Uterus (tissue), 2 donors: ENCODE measurements at regions not wholly inside any gene's neighbourhood (a gene's known extent, or its start where the extent isn't known, plus 50 kb on each side); places are given as distances from the start of the nearest gene placed in this dataset.

Experiments
- CTCF ChIP-seq, 4 experiments: fragments of 200-600 bp in 2 of 4; fragments of 450-650 bp in 2 of 4; sonication (generic) in 2 of 4; IDR thresholded peaks; one replicate each; pipeline ENCODE4 v1.5.1; 2016 to 2019; ENCODE audit warnings: antibody characterized with exemption in 4 of 4, mild to moderate bottlenecking in 2 of 4, moderate library complexity in 1 of 4
- POLR2A ChIP-seq, 2 donors: fragments of 450-650 bp; IDR thresholded peaks; one replicate each; pipeline ENCODE4 v1.6.1; 2016; ENCODE audit warnings: antibody characterized with exemption in 2 of 2, mild to moderate bottlenecking in 1 of 2, moderate library complexity in 1 of 2

GRCh38 chr2:45203400-45203799 lies 194.1 kb upstream of the SIX2 start:
- TF ChIP-seq CTCF (IDR thresholded peaks at IDR 0.05) (no peak), POLR2A (IDR thresholded peaks at IDR 0.05) (no peak)
